ENCODE measurements at regions not wholly inside any gene's neighbourhood (a gene's known extent, or its start where the extent isn't known, plus 50 kb on each side); places are given as distances from the start of the nearest gene placed in this dataset.

GRCh38 chr16:76791151-76791550 lies 399.8 kb upstream of the MON1B start:
- DNase-seq (ENCODE audit: low read depth): no peak
- no peak overlapping the region for H3K4me3 ChIP-seq (ENCODE audit: low read depth, low read length)
- TF ChIP-seq MYC (IDR thresholded peaks at IDR 0.05; ENCODE audit: low read depth, low read length): no peak
- no peak for TF ChIP-seq CTCF (IDR thresholded peaks at IDR 0.05; ENCODE audit: low read depth, low read length)
- TF ChIP-seq POLR2A (IDR thresholded peaks at IDR 0.05; ENCODE audit: extremely low read depth, insufficient read length): no peak
- TF ChIP-seq MAX (IDR thresholded peaks at IDR 0.05; ENCODE audit: low read depth, low read length): no peak

- TF ChIP-seq MYC (IDR thresholded peaks at IDR 0.05; ENCODE audit: low read depth, low read length): no peak
- no peak for TF ChIP-seq CTCF (IDR thresholded peaks at IDR 0.05; ENCODE audit: low read depth, low read length)
- no peak for TF ChIP-seq MAX (IDR thresholded peaks at IDR 0.05; ENCODE audit: low read depth, low read length)
- no peak for TF ChIP-seq POLR2A (IDR thresholded peaks at IDR 0.05; ENCODE audit: extremely low read depth, insufficient read length)
- no peak overlapping the region for H3K4me3 ChIP-seq (ENCODE audit: low read depth, low read length)
- DNase-seq (ENCODE audit: low read depth): no peak
Measured at GRCh38 chr16:76796416-76796815, 394.6 kb upstream of the MON1B start.

- TF ChIP-seq MYC (IDR thresholded peaks at IDR 0.05; ENCODE audit: low read depth, low read length) (no peak), MAX (IDR thresholded peaks at IDR 0.05; ENCODE audit: low read depth, low read length) (no peak)
- no peak for DNase-seq (ENCODE audit: low read depth)
- H3K4me3 ChIP-seq (ENCODE audit: low read depth, low read length): no peak overlapping the region
Measured at GRCh38 chr16:76796978-76797377, 394.0 kb upstream of the MON1B start.

GRCh38 chr16:76797457-76797856 lies 393.5 kb upstream of the MON1B start:
- H3K4me3 ChIP-seq (ENCODE audit: low read depth, low read length): no peak overlapping the region
- TF ChIP-seq MYC (IDR thresholded peaks at IDR 0.05; ENCODE audit: low read depth, low read length) (no peak), MAX (IDR thresholded peaks at IDR 0.05; ENCODE audit: low read depth, low read length) (no peak), CTCF (IDR thresholded peaks at IDR 0.05; ENCODE audit: low read depth, low read length) (no peak), POLR2A (IDR thresholded peaks at IDR 0.05; ENCODE audit: extremely low read depth, insufficient read length) (no peak)
- DNase-seq (ENCODE audit: low read depth): no peak

GRCh38 chr16:76800196-76800595 lies 390.8 kb upstream of the MON1B start:
- H3K4me3 ChIP-seq (ENCODE audit: low read depth, low read length): no peak overlapping the region
- TF ChIP-seq POLR2A (IDR thresholded peaks at IDR 0.05; ENCODE audit: extremely low read depth, insufficient read length) (no peak), MAX (IDR thresholded peaks at IDR 0.05; ENCODE audit: low read depth, low read length) (no peak), MYC (IDR thresholded peaks at IDR 0.05; ENCODE audit: low read depth, low read length) (no peak), CTCF (IDR thresholded peaks at IDR 0.05; ENCODE audit: low read depth, low read length) (no peak)
- no peak for DNase-seq (ENCODE audit: low read depth)

GRCh38 chr16:76801357-76801756 lies 389.6 kb upstream of the MON1B start:
- H3K4me3 ChIP-seq (ENCODE audit: low read depth, low read length): no peak overlapping the region
- TF ChIP-seq CTCF (IDR thresholded peaks at IDR 0.05; ENCODE audit: low read depth, low read length) (no peak), MYC (IDR thresholded peaks at IDR 0.05; ENCODE audit: low read depth, low read length) (no peak), POLR2A (IDR thresholded peaks at IDR 0.05; ENCODE audit: extremely low read depth, insufficient read length) (no peak), MAX (IDR thresholded peaks at IDR 0.05; ENCODE audit: low read depth, low read length) (no peak)
- DNase-seq (ENCODE audit: low read depth): no peak
